ENCODE measurements at regions not wholly inside any gene's neighbourhood (a gene's known extent, or its start where the extent isn't known, plus 50 kb on each side); places are given as distances from the start of the nearest gene placed in this dataset.

DNA sequence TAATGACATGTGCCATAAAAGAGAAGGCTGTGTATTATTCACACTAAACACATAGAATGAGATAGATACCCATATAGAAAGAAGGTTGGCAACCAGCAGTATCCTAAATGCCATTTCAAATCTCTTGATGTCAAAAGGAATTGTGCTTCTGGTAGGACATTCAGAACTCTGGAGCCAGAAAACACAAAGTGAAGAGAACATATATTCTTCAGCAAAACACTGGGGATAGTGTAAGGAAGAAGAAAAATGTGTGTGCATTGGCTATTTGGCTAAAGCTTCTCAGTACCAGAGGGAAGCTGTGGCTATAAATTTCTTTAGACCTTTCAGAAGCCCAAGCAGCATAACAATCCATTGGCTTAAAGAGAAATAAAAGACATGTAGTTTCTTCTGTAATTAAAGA, 551.6 kb upstream of the C9orf72 start:
- dilution Hi-C loops (cut with MboI; ENCODE audit: extremely low pct_ligation_motif_present, low sequenced_read_pairs) = no loop called here
- Histone ChIP-seq H3K4me1 (ENCODE audit: control insufficient read depth, extremely low read depth, insufficient read depth, low read length) (peaks cover 5% of the 10 kb centered on the region), H3K79me2 (ENCODE audit: control insufficient read depth, insufficient read depth, low read length) (no peaks in the 10 kb centered on the region), H3K9me3 (replicated peaks; ENCODE audit: control insufficient read depth, insufficient read depth, low read length) (no peaks in the 10 kb centered on the region), H3K4me3 (replicated peaks in 1 of 3; ENCODE audit: insufficient read depth in 1 of 3, low read depth in 1 of 3, low read length in 3 of 3) (no peak overlapping the region), H3K9me1 (replicated peaks; ENCODE audit: control insufficient read depth, extremely low read depth, insufficient read depth, low read length) (no peaks in the 10 kb centered on the region), H2AFZ (ENCODE audit: low read depth, low read length) (no peak overlapping the region), H3K27me3 (ENCODE audit: control insufficient read depth in 2 of 2, insufficient read depth in 2 of 2, low read length in 2 of 2) (no peaks in the 10 kb centered on the region), H3K4me2 (ENCODE audit: insufficient read depth, low read length) (no peak overlapping the region), H3K27ac (ENCODE audit: insufficient read depth, low read depth, low read length) (no peak overlapping the region), H3K36me3 (ENCODE audit: control insufficient read depth in 2 of 2, extremely low read depth in 1 of 2, insufficient read depth in 2 of 2, low read length in 2 of 2) (no peaks in the 10 kb centered on the region), H3K9ac (replicated peaks; ENCODE audit: extremely low read depth, insufficient read depth, low read length) (no peak overlapping the region), H4K20me1 (replicated peaks; ENCODE audit: control insufficient read depth, extremely low read depth, insufficient read depth, low read length) (no peaks in the 10 kb centered on the region)
- POLR2A ChIA-PET = no interaction called here
- no peak for DNase-seq (ENCODE audit: low read depth, low spot score)
- no TSS peak for BruUV-seq (replicated peaks)
- TF ChIP-seq FOS (IDR thresholded peaks at IDR 0.05; ENCODE audit: borderline replicate concordance, insufficient read depth, low read length) (no peak), MYC (IDR thresholded peaks at IDR 0.05; ENCODE audit: low read depth, low read length) (no peak), POLR2A (IDR thresholded peaks at IDR 0.05; ENCODE audit: low read depth, low read length) (no peak), EZH2 (IDR thresholded peaks at IDR 0.05; ENCODE audit: borderline replicate concordance, low read depth, low read length, severe bottlenecking) (no peak), JUN (IDR thresholded peaks at IDR 0.05; ENCODE audit: borderline replicate concordance, insufficient read depth, insufficient read length, low read depth) (no peak)
- TF ChIP-seq, protein P1, sequence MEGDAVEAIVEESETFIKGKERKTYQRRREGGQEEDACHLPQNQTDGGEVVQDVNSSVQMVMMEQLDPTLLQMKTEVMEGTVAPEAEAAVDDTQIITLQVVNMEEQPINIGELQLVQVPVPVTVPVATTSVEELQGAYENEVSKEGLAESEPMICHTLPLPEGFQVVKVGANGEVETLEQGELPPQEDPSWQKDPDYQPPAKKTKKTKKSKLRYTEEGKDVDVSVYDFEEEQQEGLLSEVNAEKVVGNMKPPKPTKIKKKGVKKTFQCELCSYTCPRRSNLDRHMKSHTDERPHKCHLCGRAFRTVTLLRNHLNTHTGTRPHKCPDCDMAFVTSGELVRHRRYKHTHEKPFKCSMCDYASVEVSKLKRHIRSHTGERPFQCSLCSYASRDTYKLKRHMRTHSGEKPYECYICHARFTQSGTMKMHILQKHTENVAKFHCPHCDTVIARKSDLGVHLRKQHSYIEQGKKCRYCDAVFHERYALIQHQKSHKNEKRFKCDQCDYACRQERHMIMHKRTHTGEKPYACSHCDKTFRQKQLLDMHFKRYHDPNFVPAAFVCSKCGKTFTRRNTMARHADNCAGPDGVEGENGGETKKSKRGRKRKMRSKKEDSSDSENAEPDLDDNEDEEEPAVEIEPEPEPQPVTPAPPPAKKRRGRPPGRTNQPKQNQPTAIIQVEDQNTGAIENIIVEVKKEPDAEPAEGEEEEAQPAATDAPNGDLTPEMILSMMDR (IDR thresholded peaks at IDR 0.05; ENCODE audit: extremely low read depth in 1 of 2, insufficient read depth in 1 of 2, low read depth in 1 of 2, low read length in 2 of 2) = no peak
- TF ChIP-seq, protein P2, sequence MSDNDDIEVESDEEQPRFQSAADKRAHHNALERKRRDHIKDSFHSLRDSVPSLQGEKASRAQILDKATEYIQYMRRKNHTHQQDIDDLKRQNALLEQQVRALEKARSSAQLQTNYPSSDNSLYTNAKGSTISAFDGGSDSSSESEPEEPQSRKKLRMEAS (IDR thresholded peaks at IDR 0.05; ENCODE audit: insufficient read depth, insufficient read length) = no peak
- FAIRE-seq = no peak
- CTCF ChIA-PET = no interaction called here
- intact Hi-C loops (cut with micrococcal nuclease) = loop anchor here (5.0 kb wide), 1 partner anchor 87 kb away; no protein-coding TSS in a partner anchor

DNA sequence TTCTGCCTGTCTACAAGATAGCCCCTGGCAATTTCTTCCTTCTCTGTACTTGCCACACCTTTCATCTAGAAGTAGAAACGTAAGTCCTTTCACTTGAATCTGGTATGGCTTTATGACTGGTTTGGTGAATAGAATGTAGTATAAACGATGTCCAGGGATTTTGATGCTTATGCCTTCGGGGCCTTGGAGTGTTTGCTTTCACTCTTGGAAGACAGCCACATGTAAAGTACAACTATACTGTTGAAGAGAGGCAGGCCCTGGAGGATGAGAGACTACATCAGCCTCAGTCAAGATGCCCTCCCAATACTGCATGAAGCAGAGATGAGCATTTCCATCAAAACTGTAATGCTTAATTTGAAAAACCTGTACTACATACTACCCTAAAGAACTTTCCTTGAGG, 553.8 kb upstream of the C9orf72 start:
- TF ChIP-seq JUN (IDR thresholded peaks at IDR 0.05; ENCODE audit: borderline replicate concordance, insufficient read depth, insufficient read length, low read depth) (no peak), FOS (IDR thresholded peaks at IDR 0.05; ENCODE audit: borderline replicate concordance, insufficient read depth, low read length) (no peak), GATA2 (IDR thresholded peaks at IDR 0.05; ENCODE audit: insufficient read depth, insufficient read length, low read depth, low read length) (no peak), MYC (IDR thresholded peaks at IDR 0.05; ENCODE audit: low read depth, low read length) (no peak), POLR2A (IDR thresholded peaks at IDR 0.05; ENCODE audit: low read depth, low read length) (no peak), POLR2AphosphoS5 (IDR thresholded peaks at IDR 0.05; ENCODE audit: insufficient read depth, low read depth, low read length) (no peak), EZH2 (IDR thresholded peaks at IDR 0.05; ENCODE audit: borderline replicate concordance, low read depth, low read length, severe bottlenecking) (no peak)
- TF ChIP-seq, protein P1 (IDR thresholded peaks at IDR 0.05; ENCODE audit: extremely low read depth in 1 of 2, insufficient read depth in 1 of 2, low read depth in 1 of 2, low read length in 2 of 2) = no peak
- TF ChIP-seq, protein P2 (IDR thresholded peaks at IDR 0.05; ENCODE audit: insufficient read depth, insufficient read length) = no peak
- no peaks in the 10 kb centered on the region for H3K27me3 ChIP-seq (ENCODE audit: control insufficient read depth in 2 of 2, insufficient read depth in 2 of 2, low read length in 2 of 2)
- no peak overlapping the region for H3K27ac ChIP-seq (ENCODE audit: insufficient read depth, low read depth, low read length)
- ChIA-PET POLR2A (no interaction called here), CTCF (no interaction called here)
- no peak overlapping the region for H3K4me2 ChIP-seq (ENCODE audit: insufficient read depth, low read length)
- H3K36me3 ChIP-seq (ENCODE audit: control insufficient read depth in 2 of 2, extremely low read depth in 1 of 2, insufficient read depth in 2 of 2, low read length in 2 of 2) = no peaks in the 10 kb centered on the region
- BruUV-seq (replicated peaks) = no TSS peak
- DNase-seq (ENCODE audit: low read depth, low spot score) (no peak), FAIRE-seq (no peak)
- dilution Hi-C loops (cut with MboI; ENCODE audit: extremely low pct_ligation_motif_present, low sequenced_read_pairs) = no loop called here
- no peak overlapping the region for H2AFZ ChIP-seq (ENCODE audit: low read depth, low read length)
- no peaks in the 10 kb centered on the region for H3K79me2 ChIP-seq (ENCODE audit: control insufficient read depth, insufficient read depth, low read length)
- H3K4me3 ChIP-seq (replicated peaks in 1 of 3; ENCODE audit: insufficient read depth in 1 of 3, low read depth in 1 of 3, low read length in 3 of 3) = no peak overlapping the region
- no peak overlapping the region for H3K9ac ChIP-seq (replicated peaks; ENCODE audit: extremely low read depth, insufficient read depth, low read length)
- intact Hi-C loops (cut with micrococcal nuclease) = no loop called here
- H3K4me1 ChIP-seq (ENCODE audit: control insufficient read depth, extremely low read depth, insufficient read depth, low read length) = no peaks in the 10 kb centered on the region
- no peaks in the 10 kb centered on the region for H4K20me1 ChIP-seq (replicated peaks; ENCODE audit: control insufficient read depth, extremely low read depth, insufficient read depth, low read length)
- H3K9me1 ChIP-seq (replicated peaks; ENCODE audit: control insufficient read depth, extremely low read depth, insufficient read depth, low read length) = no peaks in the 10 kb centered on the region
- no peaks in the 10 kb centered on the region for H3K9me3 ChIP-seq (replicated peaks; ENCODE audit: control insufficient read depth, insufficient read depth, low read length)
